ENCODE measurements at regions not wholly inside any gene's neighbourhood (a gene's known extent, or its start where the extent isn't known, plus 50 kb on each side); places are given as distances from the start of the nearest gene placed in this dataset.
"Not testable (repeated sequence)": the region's sequence is repeated elsewhere in the genome, so short reads cannot be mapped to it uniquely, and the experiment has no call there.

DNA sequence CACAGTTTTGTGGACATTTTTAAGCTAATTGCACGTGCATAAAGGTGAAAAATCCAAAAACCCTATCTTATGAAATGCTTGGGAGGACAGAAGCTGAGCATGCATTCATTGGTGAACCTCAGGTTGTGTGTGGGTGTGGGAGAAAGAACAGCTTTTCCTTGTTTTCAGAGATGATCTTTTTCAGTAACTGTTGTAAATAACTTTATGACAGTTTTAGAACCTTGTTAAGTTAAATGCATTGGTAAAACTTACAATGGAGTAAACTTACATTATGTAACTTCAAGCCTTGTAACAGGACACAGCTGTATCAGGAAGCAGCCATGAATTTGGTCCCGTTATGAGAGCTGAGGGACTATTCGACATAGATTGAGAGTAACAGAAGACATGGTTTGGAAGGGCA, 587.4 kb downstream of the GALC start:
- no peak for DNase-seq

GRCh38 chr14:87397499-87397898, 595.5 kb downstream of the GALC start:
- no peak for DNase-seq

GRCh38 chr14:87391066-87391465, 601.9 kb downstream of the GALC start:
- DNase-seq, result no peak

GRCh38 chr14:87388946-87389345, 604.0 kb downstream of the GALC start:
- no peak for DNase-seq

DNA sequence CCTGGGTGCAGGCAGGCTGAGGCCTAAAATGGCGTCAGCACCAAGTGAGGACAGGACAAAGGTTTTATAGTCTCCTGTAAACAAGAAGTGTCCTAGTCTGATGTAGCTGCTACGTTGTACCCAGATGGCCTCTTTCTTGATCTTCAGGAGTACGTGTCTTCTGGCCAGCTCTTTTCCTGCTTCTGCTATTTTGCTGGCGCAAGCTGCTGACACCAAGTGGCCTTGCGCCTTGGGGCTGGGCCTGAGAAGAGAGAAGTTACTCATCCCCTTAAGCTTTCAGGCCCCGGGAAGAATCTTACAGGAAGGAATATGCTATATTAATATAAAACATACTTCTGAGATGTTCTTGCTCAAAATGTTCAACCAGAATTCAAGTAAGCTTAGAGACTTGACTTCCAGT, 605.2 kb downstream of the GALC start:
- no peak for DNase-seq

DNA sequence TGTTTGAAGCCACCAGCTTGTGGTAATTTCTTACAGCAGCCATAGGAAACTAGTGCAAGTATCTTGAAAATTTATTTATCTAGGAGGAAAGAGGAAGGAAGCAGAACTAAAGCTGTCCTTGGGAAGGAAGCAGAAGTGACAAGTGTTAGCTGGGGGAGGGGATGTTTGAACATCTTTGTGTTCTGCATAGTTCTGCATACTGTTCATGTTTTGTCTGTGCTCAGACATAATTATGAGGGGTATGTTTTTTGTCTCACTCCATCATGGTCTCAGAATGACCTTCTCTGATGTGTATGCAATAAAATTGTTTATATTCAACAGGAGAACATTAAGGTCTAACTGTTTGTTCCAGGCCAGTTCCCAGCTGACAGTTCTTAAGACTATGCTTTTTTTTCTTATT, 606.5 kb downstream of the GALC start:
- DNase-seq, result no peak

GRCh38 chr14:87380054-87380453, 612.9 kb downstream of the GALC start:
- no peak for DNase-seq

DNA sequence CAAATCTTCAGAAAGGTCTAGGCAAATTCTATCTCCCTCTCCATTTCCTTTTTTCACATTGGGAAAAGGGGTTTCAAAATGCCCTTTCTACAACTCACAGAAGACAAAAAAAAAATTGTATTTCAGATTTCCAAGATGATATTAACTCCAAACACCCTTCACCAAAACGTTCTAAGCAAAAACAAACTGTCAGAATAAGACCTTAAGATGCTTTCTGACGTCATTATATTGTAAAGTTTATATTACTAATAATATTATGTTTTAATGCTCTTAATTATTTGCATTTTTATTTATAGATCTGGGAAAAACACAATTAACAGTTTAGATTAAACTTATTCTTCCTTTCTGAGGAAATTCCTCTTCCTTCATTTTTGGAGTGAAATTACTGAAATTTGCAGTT, 624.2 kb downstream of the GALC start:
- no peak for DNase-seq

GRCh38 chr14:87360246-87360645, 632.7 kb downstream of the GALC start:
- not testable (repeated sequence) for DNase-seq

- DNase-seq, result no peak
Measured at GRCh38 chr14:87351007-87351406, 642.0 kb downstream of the GALC start.

- DNase-seq, result no peak
Measured at GRCh38 chr14:87349921-87350320, 643.1 kb downstream of the GALC start.

DNA sequence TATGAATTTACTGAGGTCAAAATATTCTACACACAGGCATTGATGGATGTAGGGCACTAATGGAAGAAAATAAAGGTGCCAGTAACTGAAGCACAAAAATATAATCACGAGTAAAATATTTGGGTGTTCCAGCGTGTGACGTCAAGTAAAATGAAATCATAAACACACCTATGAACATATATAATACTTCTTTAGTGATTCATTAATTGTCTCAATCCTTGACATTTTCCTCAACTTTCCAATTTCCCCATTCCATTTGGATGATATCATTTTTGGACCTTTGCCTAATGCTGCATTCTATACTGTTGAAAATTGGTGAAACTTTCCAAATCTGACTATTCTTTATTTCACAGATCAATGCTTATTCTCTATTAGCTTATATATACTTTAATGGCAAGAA, 649.3 kb downstream of the GALC start:
- no peak for DNase-seq

GRCh38 chr14:87334997-87335685, 657.8 kb downstream of the GALC start:
- DNase-seq, result no peak

DNA sequence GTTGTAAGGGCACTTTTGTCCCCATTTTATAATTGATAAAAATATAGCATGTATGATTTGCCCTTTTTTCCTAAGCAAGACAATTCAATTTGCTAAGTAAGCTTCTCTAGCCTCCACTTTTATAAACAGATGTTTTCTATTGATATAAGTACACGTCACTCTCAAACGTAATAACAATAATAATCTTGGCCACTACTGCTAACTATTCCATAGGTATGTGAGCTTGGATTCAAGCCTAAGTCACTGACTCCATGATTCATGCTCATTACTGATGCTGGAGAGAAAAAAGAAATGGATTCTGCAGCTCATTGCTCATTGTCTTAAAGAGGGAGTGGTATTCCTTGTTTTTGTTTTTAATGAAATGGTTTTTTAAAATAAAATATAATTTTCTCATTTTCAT, 661.0 kb downstream of the GALC start:
- no peak for DNase-seq

DNA sequence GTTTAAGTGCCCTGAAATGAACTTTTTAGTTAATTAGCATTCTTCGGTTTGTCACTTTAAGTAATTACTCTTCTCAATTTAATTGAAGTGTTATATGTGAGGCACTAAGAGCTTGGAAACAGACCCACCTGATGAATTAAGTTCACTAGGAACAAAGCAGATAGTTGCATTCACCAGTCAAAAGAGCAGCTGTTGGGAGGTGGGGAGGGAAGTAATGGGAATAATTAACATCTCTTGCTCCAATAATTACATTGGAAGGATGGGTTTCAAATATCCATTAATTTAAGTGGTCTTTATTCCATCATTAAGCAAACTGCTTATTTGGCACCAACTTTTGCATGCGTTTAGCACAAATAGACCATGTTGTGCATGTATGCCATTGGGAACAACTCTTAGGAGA, 667.2 kb downstream of the GALC start:
- no peak for DNase-seq

- no peak for DNase-seq
Measured at GRCh38 chr14:87323191-87323590, 669.8 kb downstream of the GALC start.

DNA sequence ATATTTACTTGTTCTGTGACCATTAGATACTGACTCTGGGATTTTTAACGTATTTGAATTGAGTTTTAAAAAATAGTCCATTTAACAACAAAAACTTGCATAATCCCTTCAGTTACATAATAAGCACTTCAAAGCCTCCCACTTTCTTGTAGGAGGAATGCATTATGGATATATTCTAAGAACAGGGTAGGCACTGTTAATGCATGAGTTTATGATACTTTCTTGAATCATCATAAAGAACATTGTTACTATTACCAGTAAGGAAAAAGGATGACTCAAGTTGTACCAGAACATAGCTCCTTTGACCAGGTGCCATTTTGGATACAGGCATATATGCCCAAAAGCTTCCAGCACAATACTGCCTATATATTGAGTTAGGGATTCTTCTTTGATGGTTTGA, 671.4 kb downstream of the GALC start:
- no peak for DNase-seq

DNA sequence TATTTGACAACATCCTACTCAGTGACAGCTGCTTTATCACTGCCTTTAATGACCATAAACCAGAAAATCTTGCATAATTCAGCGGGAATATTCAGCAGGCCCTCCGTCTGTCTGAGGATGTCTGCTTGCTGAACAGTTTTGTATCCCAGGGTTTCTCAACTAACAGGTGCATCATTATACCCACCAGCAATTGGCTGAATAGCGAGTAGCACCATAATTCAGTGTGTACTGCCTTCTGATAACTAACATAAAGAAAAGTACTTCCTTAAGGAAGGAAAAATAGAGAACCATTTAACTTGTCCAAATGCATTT, 680.1 kb downstream of the GALC start:
- DNase-seq, result no peak

- no peak for DNase-seq
Measured at GRCh38 chr14:87312169-87312893, 680.7 kb downstream of the GALC start.

GRCh38 chr14:87309557-87309956, 683.4 kb downstream of the GALC start:
- no peak for DNase-seq

GRCh38 chr14:87306409-87307168, 686.4 kb downstream of the GALC start:
- DNase-seq, result no peak

DNA sequence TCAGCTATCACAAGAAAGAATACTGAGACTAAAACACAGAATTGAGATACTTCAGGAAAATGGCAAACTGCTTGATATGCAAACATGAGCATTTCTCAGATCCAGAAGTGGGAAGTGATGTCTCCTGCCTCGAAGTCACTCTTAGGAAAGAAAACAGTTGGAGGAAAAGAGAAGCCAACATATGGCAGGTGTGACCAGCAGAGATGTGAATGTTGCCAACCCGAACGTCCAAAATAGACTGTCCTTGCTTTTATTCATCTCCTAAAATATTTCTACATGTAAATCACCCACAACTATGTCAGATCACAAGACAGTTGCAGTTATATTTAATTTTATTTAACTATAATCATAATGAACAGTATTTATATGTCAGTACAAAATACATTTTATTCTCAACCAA, 687.6 kb downstream of the GALC start:
- no peak for DNase-seq

DNA sequence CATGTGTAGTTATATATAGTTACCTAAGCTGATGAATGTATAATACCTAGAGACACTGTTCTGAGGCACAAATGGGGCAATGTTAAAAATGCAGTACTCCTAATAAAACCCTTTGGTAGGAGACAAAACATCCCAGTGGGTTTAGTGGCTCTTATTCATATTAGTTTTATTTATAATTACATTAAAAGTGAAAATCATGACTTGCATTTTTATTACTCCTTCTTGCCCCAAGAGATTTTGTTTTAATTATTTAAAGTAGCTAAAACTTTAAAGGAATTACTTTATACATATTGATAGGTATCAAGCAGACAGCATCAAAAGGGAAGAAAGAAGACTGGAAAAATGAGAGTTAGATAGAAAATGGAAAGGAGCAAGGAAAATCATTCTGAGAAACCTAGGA, 688.6 kb downstream of the GALC start:
- DNase-seq, result no peak

GRCh38 chr14:87286826-87287225, 706.2 kb downstream of the GALC start:
- DNase-seq, result no peak
